GM19035 (cell line): ENCODE measurements at regions not wholly inside any gene's neighbourhood (a gene's known extent, or its start where the extent isn't known, plus 50 kb on each side); places are given as distances from the start of the nearest gene placed in this dataset.

Experiments used
- ATAC-seq: cut with Tn5 transposase; IDR thresholded peaks from one replicate; pipeline ENCODE4 v1.9.1; 2021; ENCODE audit not compliant: unreplicated experiment

GRCh38 chr1:63034256-63034655, 250.3 kb downstream of the ATG4C start:
- ATAC-seq: no peak

GRCh38 chr1:63038586-63038985, 254.7 kb downstream of the ATG4C start:
- no peak for ATAC-seq

DNA sequence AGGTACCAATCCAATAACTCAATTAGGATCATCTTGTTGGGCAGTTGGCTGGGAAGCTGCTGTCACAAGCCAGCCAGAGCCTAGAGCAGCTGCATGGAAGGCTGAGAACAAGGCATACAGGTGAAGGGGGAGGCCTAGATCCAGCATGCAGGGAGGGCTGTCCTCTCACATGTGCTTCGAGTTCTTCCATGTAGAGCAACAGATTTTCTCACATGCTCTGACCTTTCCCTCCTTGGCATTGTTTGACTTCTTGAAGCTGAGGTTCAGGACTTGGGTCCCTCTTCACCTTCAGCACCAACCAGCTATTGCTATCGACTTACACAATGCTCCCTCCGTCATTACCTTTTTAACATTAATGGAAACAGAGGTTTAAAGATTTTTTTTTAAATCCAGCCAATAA, 257.7 kb downstream of the ATG4C start:
- no peak for ATAC-seq

- no peak for ATAC-seq
Measured at GRCh38 chr1:63042278-63042677, 258.3 kb downstream of the ATG4C start.

DNA sequence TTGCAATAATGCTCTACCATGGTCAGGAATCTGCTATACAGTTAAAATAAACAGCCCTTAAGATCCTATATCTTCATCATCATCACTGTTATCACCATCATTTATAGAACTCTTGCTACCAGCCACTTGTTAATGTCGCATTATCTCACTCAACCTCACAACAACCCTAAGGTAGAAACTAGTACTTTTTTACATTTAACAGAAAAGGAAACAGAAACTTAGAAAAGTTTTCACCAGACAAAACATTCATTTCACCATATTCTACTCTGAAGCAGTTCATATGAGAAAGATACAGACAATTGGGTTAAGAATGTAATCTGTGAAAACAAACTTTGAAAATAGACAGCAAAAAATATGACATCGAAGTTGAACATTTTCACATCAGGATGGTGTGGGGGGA, 262.6 kb downstream of the ATG4C start:
- ATAC-seq: peak; percentile 67

DNA sequence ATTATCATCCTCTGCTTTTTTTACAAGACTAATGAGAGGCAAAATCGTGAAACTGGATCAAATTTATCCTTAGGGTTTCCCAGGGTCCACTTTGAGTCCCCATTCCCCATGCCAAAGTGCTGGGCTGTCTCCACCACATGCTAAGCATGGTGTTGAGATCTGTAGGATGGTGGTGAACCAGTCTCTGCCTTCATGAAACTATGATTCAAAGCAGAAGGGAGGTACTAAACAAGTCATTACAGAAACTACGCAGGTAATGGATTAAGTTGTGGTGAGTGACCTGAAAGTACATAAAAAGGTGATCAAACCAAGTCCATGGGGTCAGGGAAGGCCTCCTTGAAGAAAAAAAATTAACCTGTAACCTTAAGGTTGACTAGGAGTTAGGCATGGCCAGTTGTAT, 265.2 kb downstream of the ATG4C start:
- no peak for ATAC-seq

- ATAC-seq: no peak
Measured at GRCh38 chr1:63051356-63051755, 267.4 kb downstream of the ATG4C start.

DNA sequence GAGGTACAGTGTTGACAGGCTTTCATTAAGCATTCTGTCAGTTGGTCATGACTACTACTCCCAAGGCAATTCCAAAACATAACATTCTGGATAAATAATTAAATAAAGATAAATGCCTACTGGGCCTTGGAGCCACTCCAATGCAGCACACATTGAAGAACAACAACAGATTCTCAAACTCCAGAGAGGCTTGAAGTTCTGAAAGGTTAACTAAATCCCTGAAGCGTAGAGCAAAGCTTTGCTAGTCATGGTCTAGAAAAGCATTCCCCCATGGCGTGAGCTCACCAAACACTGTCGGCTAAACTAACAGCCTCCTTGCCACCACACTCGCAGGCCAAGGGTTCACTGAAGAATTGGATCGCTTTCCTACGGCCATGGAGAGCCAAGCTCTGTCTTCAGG, 268.0 kb downstream of the ATG4C start:
- no peak for ATAC-seq

DNA sequence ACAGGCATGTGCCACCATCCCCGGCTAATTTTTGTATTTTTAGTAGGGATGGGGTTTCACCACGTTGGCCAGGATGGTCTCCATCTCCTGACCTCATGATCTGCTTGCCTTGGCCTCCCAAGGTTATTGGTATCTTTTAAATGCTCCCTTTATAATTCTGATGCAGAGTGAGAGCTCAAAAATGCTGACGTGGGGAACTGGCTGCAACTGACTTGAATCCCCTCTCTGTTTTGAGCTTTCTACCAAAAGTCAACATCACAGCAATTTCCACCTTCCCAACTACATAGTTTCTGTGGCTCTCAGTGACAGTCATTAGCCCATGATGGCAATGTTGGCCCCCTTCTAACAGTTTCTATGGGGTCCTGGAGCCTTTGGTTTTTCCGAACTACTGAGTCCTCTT, 268.2 kb upstream of the FOXD3 start:
- no peak for ATAC-seq

- ATAC-seq: no peak
Measured at GRCh38 chr1:63063367-63063766, 259.0 kb upstream of the FOXD3 start.

DNA sequence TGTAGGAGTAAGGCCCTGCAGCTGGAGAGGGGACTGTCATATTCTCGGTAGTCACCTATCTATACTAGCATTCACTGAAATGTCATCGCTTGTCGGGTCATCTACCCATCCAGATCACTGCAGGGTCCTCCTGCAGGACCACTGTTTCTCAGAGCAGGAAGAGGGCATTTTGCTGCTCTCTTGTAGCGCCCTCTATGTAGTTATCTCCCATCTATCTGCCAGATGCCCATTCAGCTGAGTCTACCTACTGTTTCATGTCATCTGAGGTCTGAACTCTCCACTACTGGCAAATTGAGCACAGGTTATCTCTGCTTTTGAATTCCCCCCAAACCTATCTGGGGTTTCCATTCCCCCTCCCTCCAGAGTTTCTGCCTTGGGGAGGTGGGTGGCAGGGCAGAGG, 258.2 kb upstream of the FOXD3 start:
- no peak for ATAC-seq

GRCh38 chr1:63068626-63069025, 253.7 kb upstream of the FOXD3 start:
- no peak for ATAC-seq

DNA sequence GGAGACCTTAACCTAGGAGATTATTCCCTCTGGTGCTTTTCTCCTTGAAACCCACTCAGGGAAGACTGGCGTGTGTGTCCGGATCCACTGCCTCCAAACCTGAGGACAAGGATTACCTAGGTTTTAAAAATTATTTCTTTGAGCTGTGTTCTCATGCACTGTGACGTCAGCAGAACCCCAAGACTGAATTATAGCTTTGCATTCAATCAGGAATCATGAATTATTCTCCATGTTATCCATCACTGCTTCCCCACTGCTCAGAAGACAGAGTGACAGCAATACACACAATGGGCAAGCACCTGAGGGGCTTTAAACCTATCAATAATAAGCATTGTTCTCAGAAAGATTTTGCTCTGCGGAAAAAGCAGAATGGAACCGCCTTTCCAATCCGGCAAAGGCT, 253.2 kb upstream of the FOXD3 start:
- no peak for ATAC-seq

DNA sequence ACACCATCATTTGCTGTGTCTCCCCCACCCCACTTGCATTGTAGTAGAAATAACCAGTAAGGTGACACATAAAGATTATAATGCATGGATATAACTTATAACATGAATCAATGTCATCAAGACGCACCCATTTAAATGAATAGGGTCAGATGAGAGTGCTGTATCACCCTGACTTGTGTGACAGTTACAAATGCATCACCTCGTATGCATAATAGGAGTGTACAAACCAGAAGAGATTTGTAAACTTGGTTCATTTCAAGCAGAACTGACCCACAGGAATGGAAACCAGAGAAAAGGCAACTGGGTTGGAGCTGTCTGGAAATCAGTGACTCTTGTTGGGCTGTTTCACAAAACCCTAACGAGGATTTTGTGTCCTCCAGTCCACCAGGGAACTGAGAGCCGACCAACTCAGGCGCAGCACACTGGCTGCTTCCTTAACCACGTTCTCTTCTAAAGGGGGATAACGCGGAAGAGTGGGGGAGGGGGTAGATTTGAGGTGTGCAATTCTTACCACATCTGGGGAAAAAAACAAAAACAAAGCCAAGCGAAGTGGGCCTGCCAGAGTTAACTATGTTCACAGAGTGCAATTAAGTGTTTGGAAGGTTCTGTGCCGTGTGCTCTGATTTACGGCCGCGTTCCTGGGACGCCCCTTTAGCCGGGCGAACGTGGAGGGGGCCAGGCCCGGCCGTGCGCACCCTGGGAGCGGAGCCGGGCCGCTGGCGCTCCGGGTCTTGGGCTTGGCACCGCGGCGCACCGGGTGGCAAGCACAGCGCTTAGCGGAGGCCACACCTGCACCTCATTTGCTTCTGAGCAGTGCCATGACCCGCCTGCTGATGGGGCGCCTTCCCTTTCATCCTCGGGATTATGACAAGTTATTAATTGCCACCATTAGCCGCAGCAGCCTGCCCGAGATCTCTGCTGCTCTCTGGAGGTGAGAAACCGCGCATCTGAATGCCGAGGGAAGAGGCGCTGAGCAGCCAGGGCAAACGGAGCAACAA, 248.8 kb upstream of the FOXD3 start:
- no peak for ATAC-seq

GRCh38 chr1:63074321-63074720, 248.0 kb upstream of the FOXD3 start:
- ATAC-seq: no peak

DNA sequence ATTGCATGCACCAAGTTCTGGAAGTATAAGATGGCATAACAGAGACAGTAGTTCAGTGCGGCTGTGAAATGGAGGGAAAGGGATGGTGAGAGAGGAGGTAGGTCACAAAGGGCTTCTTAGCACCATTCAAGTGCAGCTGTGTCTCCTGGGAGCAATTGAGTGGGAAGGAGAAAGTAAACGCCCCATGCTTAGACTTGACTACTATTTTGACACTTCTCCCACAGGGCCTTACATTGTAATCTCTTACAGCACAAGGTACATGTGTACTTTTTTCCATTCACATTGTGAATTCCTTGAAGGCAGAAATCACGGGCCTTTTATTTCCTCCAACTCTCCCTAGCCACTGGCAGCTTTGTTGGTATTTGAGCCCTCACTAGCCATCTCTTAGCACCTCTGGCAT, 239.6 kb upstream of the FOXD3 start:
- no peak for ATAC-seq

DNA sequence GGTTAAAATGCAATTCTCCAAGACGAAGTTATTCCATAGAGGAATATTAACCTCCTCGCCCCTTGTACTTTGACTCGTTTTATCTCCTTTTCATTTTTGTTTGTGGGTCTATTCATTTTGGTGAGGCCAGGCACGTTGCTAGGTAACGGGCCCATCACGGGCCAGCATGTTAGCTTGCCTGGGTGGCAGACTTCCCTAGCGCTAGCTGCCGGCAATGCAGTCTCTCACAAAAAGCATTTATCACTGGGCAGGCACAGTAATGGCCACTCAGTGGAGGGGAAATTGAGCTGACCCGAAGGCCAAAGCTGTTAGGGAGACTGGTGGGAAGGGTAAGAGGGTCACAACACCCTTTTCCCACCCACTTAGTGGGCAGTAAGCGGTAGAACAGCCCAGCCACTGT, 234.4 kb upstream of the FOXD3 start:
- no peak for ATAC-seq

GRCh38 chr1:63099188-63099587, 223.2 kb upstream of the FOXD3 start:
- no peak for ATAC-seq

DNA sequence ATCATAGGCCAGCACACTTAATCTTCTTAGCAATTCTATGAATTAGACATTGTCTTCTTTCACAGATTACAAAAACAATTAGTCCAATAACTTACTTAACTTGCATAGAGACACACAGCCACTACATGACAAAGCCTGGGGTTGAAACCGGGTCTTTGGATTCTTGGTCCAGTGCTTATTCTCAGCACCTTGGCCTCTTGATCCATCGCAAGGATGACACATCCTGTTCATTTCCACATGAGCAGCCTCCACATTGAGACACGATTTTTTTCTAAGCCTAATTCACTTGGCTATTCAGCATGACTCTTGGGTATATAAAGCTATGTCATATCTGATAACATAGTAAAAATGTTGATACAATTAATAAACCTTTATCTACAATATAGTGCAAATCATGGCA, 221.0 kb upstream of the FOXD3 start:
- no peak for ATAC-seq

- ATAC-seq: no peak
Measured at GRCh38 chr1:63103682-63104081, 218.7 kb upstream of the FOXD3 start.

GRCh38 chr1:63107066-63107465, 215.3 kb upstream of the FOXD3 start:
- no peak for ATAC-seq

DNA sequence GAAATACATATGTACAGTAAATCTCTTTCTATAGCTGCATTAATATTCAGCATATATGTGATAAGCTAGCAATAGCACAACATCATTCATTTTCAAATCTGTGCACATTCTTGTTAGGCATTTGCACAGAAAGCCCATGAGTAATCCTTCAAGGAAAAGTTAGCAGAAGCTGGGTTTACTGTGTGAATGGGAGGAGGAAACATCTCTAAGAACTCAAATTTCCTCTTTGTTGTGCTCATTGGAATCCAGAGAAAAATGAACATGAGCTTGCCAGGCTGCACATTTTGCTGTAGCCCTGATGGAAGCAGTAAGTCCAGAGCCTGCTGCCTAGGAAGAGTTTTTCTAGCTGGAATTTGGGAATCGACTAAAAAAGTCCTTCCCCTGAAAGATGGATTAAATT, 214.2 kb upstream of the FOXD3 start:
- ATAC-seq: no peak
